ENCODE measurements at regions not wholly inside any gene's neighbourhood (a gene's known extent, or its start where the extent isn't known, plus 50 kb on each side); places are given as distances from the start of the nearest gene placed in this dataset.

DNA sequence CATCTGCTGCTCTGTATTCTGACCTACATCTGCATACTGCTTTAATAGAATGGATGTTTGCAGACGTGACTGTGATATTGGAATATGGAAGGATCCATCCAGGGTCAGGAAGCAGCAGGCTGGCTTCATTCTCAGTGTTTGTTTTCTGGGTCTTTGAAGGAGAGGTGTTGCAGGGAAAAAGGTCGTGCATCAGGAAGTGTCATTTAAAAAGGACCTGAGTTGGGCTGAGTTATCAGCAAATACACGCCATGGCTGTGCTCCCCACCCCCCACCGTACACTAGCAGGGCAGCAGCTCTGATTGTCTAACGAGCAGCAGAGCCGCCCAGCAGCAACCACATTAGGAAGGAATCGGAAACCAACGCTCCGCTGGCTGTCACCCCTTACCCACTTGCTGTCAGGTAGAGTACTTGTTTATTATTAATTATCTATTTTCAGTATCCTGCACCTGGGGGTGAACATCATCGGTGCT, 63.1 kb upstream of the STEAP1B start:
- DNase-seq (ENCODE audit: low read depth in 2 of 2), result no peak

DNA sequence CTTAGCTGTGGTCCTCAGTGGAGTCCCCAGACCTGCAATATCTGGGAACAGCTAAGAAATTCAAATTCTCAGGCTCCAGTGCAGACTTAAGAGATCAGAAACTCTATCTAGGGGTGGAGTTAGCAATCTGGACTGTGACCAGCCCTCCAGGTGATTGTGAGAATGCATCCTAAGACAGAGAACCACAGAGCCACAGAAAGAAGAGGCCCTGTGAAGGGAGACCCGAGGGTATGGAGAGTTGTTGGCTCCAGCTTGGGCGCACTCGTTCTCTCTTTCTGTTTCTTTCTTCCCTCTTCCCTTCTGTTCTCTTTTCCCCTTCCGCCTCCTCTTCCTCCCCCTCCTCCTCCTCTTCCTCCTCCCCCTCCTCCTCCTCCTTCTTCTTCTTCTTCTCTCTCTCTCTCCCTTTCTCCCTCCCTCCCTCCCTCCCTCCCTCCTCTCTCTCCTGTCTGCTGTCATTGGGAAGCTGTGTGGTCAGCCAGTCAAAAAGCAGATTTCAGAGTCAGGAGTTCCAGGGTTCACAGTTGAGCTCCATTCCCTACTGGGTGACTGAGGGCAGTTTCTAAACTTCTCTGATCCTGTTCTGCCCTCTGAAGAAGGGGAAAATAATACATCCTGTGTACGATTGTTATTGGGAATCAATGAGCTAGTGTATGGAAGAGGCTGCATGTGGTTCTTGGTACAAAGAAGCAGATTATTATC, 62.1 kb upstream of the STEAP1B start:
- no peak for DNase-seq (ENCODE audit: low read depth in 2 of 2)

DNA sequence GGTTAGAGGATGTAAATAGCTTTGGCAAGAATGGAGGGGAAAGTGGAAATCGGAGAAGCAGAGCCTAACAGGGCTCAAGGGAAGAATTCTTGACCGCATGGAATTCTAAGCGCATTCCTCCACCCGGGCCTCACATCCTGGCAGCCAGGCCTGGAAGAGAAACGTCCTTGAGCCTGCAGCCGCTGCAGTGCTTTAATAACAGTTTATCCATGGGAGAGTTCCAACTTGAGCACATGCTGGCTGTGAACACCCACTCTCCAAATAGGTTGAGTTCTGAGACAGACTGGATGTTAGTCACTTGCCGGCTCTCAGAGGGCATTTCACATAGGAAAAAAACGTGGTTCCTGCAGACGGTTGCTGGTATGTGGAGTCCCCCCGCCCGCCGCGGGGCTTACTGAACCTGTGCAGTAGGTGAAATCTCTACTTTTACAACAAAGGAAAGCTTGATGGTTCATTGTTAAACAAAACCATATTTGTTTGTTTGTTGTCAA, 61.4 kb upstream of the STEAP1B start:
- DNase-seq (ENCODE audit: low read depth in 2 of 2), result peak; percentile 97 to 98

DNA sequence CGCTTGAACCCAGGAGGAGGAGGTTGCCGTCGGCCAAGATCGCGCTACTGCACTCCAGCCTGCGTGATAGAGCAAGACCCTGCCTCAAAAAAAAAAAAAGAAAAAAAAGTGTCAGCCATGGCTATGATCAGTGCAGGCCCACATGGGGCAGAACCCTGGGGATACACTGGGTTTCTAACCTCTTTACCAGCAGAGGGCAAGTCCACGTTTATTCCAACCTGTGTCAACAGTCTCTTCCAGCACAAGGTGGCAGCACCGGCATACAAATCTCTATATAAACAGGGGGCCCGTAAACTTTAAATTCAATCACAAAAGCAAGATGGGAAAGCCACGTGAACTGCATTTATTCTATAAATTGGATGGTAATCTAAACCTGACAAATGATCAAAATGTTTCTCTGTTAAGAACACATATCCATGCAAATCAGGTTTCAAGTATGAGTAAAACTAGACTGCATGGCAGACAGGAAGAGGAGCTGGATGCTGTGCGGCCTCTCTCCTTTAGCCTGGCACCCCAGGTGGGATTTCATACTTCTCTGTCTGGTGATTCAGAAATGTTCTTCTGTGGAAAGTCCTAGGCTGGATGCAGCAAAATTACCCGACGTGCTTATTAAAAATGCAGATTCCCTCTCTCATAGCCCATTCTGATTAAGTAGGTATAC, 60.0 kb upstream of the STEAP1B start:
- peak; percentile 54 to 57 for DNase-seq (ENCODE audit: low read depth in 2 of 2)

DNA sequence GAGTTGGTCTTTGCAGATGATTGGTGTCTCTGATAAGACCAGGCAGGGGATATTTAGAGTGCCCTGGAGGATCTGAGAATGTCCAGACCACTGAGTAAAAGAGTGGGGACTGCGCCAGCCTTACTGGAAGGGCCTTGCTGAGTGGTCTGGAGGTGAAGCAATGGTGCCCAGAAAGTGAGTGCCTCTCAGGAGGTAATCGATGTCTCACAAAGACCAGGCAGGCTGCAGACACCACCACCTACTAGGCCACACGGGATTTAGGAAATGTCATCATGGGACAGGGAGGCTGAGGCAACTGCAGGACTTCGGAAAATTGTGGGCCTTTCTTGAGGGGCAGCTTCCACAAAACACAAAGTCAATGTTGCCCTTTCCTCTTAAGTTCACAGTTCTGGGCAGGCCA, 57.2 kb upstream of the STEAP1B start:
- DNase-seq (ENCODE audit: low read depth in 2 of 2), result no peak

DNA sequence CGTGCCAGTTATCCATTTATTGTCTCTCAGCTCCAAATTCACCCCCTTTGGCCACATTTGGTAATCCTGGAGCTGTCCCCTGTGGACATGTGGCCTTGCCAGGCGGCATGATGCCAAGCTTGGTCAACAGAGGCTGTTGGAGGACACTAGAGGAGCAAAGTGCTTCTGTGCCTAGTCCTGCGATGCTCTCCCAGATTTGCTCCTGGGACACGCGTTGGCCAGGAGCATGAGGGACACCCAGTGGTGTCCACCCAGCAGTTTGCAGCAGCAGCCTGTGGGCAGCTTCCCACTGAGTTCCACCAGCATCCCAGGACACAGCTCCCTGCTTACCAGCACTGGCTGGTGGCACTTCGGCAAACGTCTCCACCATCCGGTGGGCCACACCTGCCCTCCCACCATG, 55.5 kb upstream of the STEAP1B start:
- DNase-seq (ENCODE audit: low read depth in 2 of 2), result no peak

DNA sequence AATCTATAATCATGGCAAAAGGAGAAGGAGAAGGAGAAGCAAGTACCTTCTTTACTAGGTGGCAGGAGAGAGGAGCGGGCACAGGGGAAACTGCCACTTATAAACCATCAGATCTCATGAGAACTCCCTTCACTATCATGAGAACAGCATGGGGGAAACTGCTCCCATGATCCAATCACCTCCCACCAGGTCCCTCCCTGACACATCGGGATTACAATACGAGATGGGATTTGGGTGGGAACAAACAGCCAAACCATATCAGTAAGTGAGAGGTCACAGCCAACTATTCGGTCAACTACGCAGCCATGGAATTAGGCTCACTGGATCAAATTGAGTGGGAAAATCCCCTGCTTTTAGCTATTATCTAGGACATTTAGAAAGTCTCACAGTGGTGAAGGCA, 54.2 kb upstream of the STEAP1B start:
- no peak for DNase-seq (ENCODE audit: low read depth in 2 of 2)

DNA sequence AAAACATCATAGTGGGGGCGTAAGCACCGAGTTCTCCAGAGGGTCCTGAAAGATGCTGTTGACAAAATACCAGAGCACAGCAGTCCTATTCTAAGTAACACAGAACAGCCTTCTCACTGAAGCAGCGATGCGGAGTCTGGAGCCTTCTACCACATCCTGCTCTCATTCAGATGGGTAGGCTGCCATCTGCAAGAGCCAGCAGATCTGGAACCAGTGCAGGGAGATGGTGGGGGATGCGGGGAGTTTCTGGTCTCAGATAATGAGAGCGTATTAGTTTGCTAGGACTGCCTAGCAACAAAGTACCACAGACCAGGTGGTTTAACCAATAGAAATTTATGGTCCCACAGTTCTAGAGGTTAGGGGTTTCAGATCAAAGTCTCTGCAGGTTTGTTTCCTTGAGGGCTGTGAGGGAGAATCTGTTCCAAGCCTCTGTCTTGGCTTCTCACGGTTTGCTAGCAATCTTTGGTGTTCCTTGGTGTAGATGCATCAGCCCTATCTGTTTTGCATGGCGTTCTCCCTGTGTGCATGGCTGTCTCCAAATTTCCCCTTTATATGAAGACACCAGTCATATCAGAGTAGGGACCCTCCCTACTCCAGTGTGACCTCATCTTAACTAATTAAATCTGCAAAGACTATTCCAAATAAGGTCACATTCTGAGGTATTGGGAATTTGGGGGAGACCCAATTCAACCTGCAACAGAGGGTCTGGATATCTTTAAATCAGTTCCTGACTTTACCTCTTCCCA, 52.0 kb upstream of the STEAP1B start:
- no peak for DNase-seq (ENCODE audit: low read depth in 2 of 2)

DNA sequence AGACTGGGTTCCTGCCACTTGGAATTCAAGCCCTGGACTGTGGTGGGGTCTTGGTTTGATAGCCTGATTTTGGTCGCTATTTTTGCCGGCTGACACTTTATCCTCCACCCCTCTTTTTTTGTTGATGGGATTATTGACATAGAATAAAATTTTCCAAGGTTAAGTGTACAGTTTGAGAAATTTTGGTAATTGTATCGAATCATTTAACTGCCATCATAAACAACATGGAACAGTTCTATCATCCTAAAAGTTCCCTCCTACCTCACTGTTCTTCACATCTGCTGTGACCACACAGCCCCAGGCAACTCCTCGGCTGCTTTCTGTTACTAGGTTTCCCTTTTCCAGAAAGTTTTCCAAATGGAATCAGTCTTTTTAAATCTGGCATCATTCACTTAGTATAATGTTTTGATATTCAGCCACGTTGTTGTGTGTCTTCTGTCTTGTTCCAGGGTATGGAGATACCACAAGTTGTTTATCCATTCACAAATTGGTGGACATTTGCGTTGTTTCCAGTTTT, 50.6 kb upstream of the STEAP1B start:
- DNase-seq (ENCODE audit: low read depth in 2 of 2), result no peak

DNA sequence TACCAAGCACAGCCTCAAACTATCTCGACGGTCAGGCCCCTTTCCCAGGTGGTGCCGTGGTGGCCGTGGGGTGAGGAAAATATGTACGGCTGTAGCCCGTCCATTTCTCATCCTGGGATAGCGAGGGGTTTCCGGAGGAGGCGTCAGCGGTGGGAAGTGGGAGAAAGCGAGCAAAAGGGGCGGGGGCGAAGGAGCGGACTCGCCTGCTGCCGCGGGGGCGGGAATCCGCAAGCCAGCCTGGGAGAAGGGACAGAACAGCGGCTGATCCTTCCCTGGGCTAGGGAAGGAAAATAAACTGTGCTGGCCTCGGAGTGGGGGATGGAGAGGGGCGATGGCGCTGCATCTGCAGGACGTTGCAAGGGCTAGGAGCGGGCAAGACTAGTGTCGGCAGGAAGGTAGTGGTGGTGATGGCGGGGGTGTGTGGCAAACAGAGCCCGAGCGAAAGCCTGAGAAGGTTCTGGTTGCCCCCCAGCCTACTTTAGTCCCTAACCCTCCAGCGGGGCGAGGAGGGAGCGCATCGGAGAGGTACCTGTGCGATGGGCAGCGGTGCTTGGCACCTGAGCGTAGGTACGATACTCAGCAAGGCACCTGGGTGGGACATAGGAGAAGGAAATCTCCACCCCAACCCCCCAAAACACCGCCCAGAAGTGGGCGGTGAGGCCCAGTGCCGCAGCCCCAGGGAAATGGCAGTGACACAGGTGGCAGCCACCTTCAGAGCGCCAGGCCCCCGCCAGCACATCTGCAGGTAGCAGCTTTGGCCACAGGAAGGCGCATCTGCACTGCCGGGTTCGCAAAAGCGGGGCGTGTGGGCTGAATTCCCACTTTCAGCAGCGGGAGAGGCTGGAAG, 49.9 kb upstream of the STEAP1B start:
- no peak for DNase-seq (ENCODE audit: low read depth in 2 of 2)
